Inflammatory macrophage (primary cell): ENCODE measurements at regions not wholly inside any gene's neighbourhood (a gene's known extent, or its start where the extent isn't known, plus 50 kb on each side); places are given as distances from the start of the nearest gene placed in this dataset.

ENCODE experiments used
- DNase-seq, 2 donors: peaks; one replicate each; pipeline ENCODE4 v3.0.0-alpha.2; 2020 to 2022

- no peak for DNase-seq
These were observed 125.9 kb upstream of the ESRRG start for GRCh38 chr1:216849146-216849545.

GRCh38 chr1:216847397-216848036, 124.3 kb upstream of the ESRRG start:
- no peak for DNase-seq

- DNase-seq, result no peak
These were observed 123.1 kb upstream of the ESRRG start for GRCh38 chr1:216846339-216846738.

GRCh38 chr1:216843409-216843808, 120.2 kb upstream of the ESRRG start:
- DNase-seq, result no peak

GRCh38 chr1:216841165-216841564, 117.9 kb upstream of the ESRRG start:
- no peak for DNase-seq

GRCh38 chr1:216836316-216836715, 113.1 kb upstream of the ESRRG start:
- no peak for DNase-seq

GRCh38 chr1:216833509-216833908, 110.3 kb upstream of the ESRRG start:
- no peak for DNase-seq

- no peak for DNase-seq
These were observed 109.0 kb upstream of the ESRRG start for GRCh38 chr1:216832192-216832591.

GRCh38 chr1:216830424-216831210, 107.4 kb upstream of the ESRRG start:
- DNase-seq, result no peak

- DNase-seq, result no peak
These were observed 104.0 kb upstream of the ESRRG start for GRCh38 chr1:216827251-216827650.

- no peak for DNase-seq
These were observed 103.4 kb upstream of the ESRRG start for GRCh38 chr1:216826646-216827045.

GRCh38 chr1:216826214-216826613, 103.0 kb upstream of the ESRRG start:
- no peak for DNase-seq

- DNase-seq, result no peak
These were observed 102.3 kb upstream of the ESRRG start for GRCh38 chr1:216825557-216825956.

- no peak for DNase-seq
These were observed 101.3 kb upstream of the ESRRG start for GRCh38 chr1:216824511-216824910.

GRCh38 chr1:216823731-216824130, 100.5 kb upstream of the ESRRG start:
- DNase-seq, result no peak

GRCh38 chr1:216822480-216822879, 99.3 kb upstream of the ESRRG start:
- DNase-seq, result no peak

GRCh38 chr1:216820345-216820744, 97.1 kb upstream of the ESRRG start:
- DNase-seq, result no peak

GRCh38 chr1:216818284-216818683, 95.1 kb upstream of the ESRRG start:
- no peak for DNase-seq

GRCh38 chr1:216815260-216816131, 92.3 kb upstream of the ESRRG start:
- DNase-seq, result no peak

GRCh38 chr1:216814576-216815259, 91.5 kb upstream of the ESRRG start:
- DNase-seq, result no peak

GRCh38 chr1:216812966-216813365, 89.7 kb upstream of the ESRRG start:
- no peak for DNase-seq

- DNase-seq, result no peak
These were observed 86.4 kb upstream of the ESRRG start for GRCh38 chr1:216809649-216810048.

- DNase-seq, result no peak
These were observed 84.5 kb upstream of the ESRRG start for GRCh38 chr1:216807696-216808095.
